GM19452 (cell line): ENCODE measurements at regions not wholly inside any gene's neighbourhood (a gene's known extent, or its start where the extent isn't known, plus 50 kb on each side); places are given as distances from the start of the nearest gene placed in this dataset.
A peak's percentile ranks its signal among the peaks of the same experiment; 100 is the strongest.

Experiments
- ATAC-seq: cut with Tn5 transposase; IDR thresholded peaks from one replicate; pipeline ENCODE4 v1.9.1; 2021; ENCODE audit not compliant: unreplicated experiment

DNA sequence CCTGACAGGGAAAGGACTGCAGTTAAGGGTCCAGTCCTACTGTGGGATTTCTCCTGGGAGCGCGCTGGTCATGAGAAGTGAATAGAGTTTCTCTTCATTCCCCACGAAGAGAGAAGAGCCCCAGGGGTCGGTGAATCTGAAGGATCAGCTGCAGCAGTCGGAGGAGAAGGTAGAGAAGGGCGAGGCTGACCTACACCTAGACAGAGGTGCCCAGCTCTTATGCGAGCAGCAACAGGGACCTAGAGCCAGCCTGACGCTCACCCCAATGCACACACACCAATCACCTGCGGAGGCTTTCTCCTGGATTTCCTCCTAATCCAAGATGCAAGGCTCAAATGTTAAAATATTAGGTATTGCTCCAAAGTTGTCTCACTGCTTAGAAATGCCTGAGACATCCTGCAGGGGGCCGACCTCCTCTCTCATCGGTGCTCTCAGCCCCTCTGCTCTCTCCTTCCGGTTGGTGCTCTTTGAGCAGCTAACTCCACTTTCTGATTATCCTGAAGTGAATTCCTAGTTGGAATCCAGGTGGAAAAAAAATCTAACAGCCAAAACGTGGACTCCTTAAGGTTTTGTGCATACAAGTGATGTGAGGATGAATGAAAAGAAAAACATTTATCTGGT lies 176.4 kb downstream of the AHR start:
- ATAC-seq, result no peak

- ATAC-seq, result no peak
Observed at GRCh38 chr7:17477182-17477581, 178.7 kb downstream of the AHR start.

DNA sequence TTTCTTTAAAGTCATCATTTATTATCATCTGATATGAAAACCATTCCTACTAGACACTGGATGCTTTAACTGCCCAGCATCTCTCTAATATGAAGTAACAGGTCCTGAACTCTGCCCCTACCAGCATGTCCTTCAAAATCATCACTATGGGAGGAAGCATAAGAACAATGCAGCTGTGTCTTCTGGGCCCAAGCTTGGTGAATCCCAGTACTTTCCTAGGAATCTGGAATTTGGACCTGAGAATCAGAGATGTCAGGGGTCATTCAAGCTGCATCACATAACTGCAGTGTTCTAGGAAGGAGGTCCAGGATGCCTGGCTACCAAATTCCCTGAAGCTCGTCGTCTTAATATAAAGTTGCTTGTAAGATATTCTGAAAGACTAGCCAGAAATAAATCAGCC lies 182.7 kb downstream of the AHR start:
- ATAC-seq, result no peak

DNA sequence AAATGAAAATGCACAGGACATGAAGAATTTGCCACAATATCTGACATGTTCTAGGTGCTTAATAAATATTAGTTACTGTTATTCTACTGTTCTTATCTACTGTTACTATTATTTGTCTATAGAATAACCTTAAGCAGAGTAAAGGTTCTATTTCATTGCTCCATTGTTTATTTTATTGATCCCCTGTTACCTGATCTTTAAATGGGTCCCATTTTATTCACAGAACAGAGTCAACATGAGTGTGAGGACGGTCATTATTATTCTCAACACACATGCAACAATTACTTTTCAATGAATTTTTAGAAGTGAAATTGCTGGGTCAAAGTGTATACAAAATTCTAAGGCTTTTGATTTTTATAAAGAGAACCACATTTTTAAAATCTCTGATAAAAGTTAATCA lies 186.9 kb downstream of the AHR start:
- no peak for ATAC-seq

GRCh38 chr7:17485904-17486303 lies 187.5 kb downstream of the AHR start:
- ATAC-seq, result no peak

DNA sequence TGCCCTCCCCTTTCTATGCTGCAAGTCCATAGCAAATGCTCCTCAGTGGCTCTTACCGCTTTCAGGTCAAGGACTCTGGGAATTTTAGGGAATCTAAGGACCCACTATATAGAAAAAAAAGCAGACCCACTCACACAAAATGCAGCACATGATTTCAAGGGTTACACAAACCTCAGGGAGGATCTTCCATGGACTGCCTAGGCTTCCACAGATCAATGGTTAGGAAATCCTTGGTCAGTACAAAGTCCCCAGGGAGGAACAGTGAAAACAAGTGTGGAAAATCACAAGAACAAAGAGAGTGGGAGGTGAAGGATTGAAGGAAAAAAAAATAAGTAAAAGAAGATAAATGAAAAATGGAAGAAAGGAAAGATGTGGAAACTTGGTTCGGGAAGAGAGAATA lies 188.4 kb downstream of the AHR start:
- no peak for ATAC-seq

GRCh38 chr7:17487343-17487742 lies 188.9 kb downstream of the AHR start:
- no peak for ATAC-seq

GRCh38 chr7:17488829-17489228 lies 190.4 kb downstream of the AHR start:
- no peak for ATAC-seq

- no peak for ATAC-seq
Observed at GRCh38 chr7:17489961-17490360, 191.5 kb downstream of the AHR start.

GRCh38 chr7:17490825-17491224 lies 192.4 kb downstream of the AHR start:
- ATAC-seq, result no peak

DNA sequence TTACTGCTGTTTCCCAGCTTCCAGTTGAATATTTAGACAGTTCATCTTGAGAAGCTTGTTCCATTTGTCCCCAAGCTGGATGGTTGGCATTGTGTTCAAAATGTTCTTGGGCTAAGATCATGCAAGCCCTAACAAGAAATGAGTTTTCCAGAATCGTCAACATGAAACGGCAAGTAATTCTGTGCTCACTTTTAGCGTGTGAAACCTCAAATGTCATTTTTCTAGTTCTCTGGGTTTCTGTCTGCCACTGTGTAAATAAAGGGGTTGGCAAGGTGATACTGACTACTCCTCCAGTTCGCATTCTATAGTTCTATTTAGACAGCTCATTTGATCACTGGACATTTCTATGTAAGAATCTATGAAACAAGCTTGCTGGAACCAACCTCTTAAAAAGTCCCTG lies 194.0 kb downstream of the AHR start:
- ATAC-seq, result no peak

DNA sequence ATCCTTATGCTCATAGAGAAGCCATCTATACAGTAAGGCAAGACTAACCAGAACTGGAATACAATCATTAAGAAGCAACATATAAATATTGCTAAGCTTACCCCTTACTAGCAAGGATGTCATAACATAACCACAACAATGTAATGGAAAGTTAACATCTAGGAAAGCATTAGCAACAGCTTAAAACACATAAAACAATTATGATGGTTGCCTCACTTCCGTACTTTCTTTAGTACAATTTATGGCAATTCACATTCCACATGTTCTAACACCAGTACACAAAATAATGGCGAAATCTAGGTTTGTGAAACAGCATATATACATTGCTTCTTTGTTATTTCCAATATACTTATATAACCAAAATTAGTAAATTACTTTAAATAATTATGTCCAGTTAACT lies 195.0 kb downstream of the AHR start:
- no peak for ATAC-seq

DNA sequence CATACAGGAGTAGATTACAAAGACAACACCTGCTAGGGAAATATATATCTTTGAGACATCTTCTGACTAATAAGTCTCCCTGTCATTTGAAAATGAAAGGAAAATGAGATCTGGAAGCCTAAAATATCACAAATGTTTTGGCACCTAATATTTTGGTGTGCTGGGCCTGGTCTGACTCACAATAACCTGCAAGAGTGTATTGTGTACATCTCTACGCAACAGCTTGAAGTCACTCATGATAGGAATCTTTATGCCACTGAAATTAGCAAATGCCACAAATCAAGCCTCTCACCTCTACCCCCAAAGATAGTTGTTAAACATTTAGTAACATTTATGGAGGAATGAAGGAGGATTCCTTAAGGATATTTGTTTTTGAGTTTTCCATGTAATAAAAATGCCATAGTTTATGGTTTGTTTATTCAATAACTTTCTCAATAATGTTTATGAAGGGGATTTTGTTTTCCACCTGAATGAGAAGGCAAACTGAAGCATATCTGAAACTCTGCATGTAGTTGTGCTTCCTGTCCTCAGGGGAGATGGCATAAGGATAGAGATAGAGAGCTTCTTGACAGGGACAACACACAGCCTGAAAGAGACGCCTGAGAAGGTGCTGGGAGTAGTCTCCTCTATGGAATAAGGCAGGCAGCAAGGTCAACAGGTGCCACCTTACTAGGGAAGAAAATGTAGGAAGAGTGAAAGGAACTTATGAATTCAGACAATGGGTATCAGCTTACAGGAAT lies 197.4 kb downstream of the AHR start:
- peak; percentile 43 for ATAC-seq

GRCh38 chr7:17497136-17497535 lies 198.7 kb downstream of the AHR start:
- no peak for ATAC-seq

GRCh38 chr7:17497549-17498167 lies 199.2 kb downstream of the AHR start:
- ATAC-seq, result no peak

DNA sequence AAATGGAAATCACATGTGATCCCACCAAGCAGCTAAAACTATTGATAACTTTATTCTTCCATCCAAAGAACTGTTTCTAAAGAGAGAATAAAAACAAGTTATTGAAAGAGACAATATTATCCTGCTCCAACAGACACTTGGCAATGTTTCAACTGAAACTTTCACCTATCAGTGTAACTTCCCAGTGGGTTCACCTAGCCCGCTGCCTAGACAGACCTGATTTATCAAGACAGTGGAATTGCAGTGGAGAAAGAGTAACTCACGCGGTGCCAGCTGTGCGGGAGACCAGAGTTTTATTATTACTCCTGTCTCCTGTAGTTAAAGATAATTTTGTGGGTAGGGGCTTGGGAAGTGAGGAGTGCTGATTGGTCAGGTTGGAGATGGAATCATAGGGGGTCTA lies 199.8 kb downstream of the AHR start:
- no peak for ATAC-seq

DNA sequence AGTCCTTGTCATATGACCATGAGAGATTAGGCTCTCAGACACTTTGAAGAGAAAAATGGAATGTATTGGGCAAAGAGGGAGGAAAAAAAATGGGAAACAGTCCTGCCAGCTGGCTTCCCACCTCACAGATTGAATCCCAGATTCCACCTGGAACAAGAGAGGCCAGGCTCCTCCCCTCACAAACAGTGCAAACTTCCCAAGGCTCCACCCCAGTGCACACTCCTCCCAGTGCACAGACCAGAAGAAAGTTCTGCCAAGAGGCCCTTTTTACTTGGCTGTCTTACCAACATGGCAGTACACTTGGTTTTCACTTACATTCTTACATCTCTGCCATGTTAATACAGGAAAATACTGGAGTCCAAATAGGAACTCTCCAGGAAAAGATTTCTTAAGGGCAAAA lies 202.3 kb downstream of the AHR start:
- no peak for ATAC-seq

DNA sequence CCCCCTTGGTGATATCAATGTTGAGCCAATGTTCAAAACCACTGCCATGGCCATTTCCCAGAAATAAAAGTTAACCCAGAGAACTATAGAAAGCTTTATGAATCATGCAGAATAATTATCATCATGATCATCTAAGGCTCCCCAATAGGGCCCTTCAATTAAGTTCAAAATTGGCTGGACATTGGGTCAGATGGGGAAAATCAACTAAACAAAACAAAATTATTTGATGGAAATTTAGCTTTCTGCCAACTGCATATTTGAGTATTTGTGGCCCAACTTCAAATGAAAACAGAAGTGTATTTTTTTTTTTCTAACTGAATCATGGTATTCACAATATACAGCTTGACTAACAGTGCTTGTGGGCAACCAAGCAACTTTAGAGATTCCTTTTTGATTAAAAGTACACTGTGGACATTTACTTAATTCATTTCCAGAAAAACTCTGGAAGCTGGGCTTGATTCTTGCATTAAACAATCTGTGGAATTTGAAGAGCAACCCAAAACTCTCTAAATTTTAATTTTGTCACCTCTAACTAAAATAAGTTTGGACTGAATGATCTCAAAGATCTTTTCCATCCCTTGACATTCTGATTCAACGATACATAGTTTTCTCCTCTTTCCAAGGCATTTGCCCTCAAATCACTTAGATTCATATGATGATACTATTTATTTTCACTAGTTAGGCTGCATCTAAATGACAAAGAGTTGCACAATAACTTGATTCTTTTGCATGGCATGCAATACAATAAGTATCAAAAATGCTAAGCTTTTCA lies 203.2 kb downstream of the AHR start:
- no peak for ATAC-seq

GRCh38 chr7:17502213-17503060 lies 204.0 kb downstream of the AHR start:
- ATAC-seq, result no peak

DNA sequence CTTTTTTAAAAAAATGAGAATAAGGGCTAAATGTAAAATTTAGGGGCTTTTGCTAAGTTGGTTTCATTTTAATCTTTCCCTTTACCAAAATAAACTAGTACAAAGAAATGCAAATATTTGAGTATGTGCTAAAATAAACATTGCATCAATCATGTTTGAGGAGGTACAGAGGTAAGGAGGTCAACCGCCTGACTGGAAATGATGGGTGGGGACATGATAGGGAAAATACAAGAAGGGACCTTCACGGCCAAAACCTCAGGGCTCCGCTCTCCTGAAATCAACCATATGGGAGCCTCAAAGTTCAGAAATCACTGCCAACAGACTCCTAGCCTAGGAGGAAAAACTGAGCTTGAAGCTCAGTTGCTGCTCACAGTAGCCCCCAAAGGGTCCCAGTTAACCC lies 207.6 kb downstream of the AHR start:
- peak; percentile 74 for ATAC-seq

- ATAC-seq, result no peak
Observed at GRCh38 chr7:17506596-17506995, 208.1 kb downstream of the AHR start.
